Fibroblast of pulmonary artery (primary cell): ENCODE measurements at regions not wholly inside any gene's neighbourhood (a gene's known extent, or its start where the extent isn't known, plus 50 kb on each side); places are given as distances from the start of the nearest gene placed in this dataset.

Experiments
- DNase-seq: peaks from one replicate; pipeline ENCODE4 v3.0.0-alpha.2; 2010; ENCODE audit warnings: low read depth
- H3K4me3 ChIP-seq: replicated peaks from 2 replicates; pipeline ENCODE4 v1.5.1; 2011; ENCODE audit warnings: low read depth, mild to moderate bottlenecking, control low read depth, low read length, moderate library complexity
- CTCF ChIP-seq: IDR thresholded peaks from 2 replicates; pipeline ENCODE4 v1.5.1; 2011; ENCODE audit warnings: mild to moderate bottlenecking, control low read depth, low read length, inconsistent platforms; ENCODE audit errors: missing control alignments

- no peak for DNase-seq
- H3K4me3 ChIP-seq = no peak overlapping the region
- no peak for TF ChIP-seq CTCF
Observed at GRCh38 chr3:22029480-22029879, 278.5 kb upstream of the ZNF385D start.

GRCh38 chr3:22039161-22039560 lies 288.2 kb upstream of the ZNF385D start:
- TF ChIP-seq CTCF = no peak
- H3K4me3 ChIP-seq = no peak overlapping the region
- DNase-seq = no peak

- H3K4me3 ChIP-seq = no peak overlapping the region
- no peak for TF ChIP-seq CTCF
- no peak for DNase-seq
Observed at GRCh38 chr3:22040150-22040549, 289.1 kb upstream of the ZNF385D start.

- TF ChIP-seq CTCF = no peak
- H3K4me3 ChIP-seq = no peak overlapping the region
- DNase-seq = no peak
Observed at GRCh38 chr3:22045882-22046281, 294.9 kb upstream of the ZNF385D start.

GRCh38 chr3:22063500-22063899 lies 312.5 kb upstream of the ZNF385D start:
- no peak for DNase-seq
- no peak for TF ChIP-seq CTCF
- H3K4me3 ChIP-seq = no peak overlapping the region

GRCh38 chr3:22068619-22069018 lies 317.6 kb upstream of the ZNF385D start:
- no peak for TF ChIP-seq CTCF
- DNase-seq = no peak
- no peak overlapping the region for H3K4me3 ChIP-seq

- no peak overlapping the region for H3K4me3 ChIP-seq
- no peak for TF ChIP-seq CTCF
Observed at GRCh38 chr3:22088204-22088603, 337.2 kb upstream of the ZNF385D start.

More at GRCh38 chr3:22088204-22088603, 337.2 kb upstream of the ZNF385D start:
- no peak for DNase-seq
